ENCODE measurements at regions not wholly inside any gene's neighbourhood (a gene's known extent, or its start where the extent isn't known, plus 50 kb on each side); places are given as distances from the start of the nearest gene placed in this dataset.

GRCh38 chr7:106793015-106793975 lies 71.8 kb upstream of the PIK3CG start:
- no peaks in the 10 kb centered on the region for H4K20me1 ChIP-seq (ENCODE audit: insufficient read depth)
- no peak overlapping the region for H3K4me3 ChIP-seq
- no TSS peak for BruUV-seq (replicated peaks)
- TF ChIP-seq EZH2 (IDR thresholded peaks at IDR 0.05; ENCODE audit: low read depth), result no peak
- peak; percentile 87 for TF ChIP-seq CTCF (conservative IDR thresholded peaks at IDR 0.05)
- H3K9me2 ChIP-seq (ENCODE audit: insufficient read depth), result no peaks in the 10 kb centered on the region
- DNase-seq, result no peak
- no peaks in the 10 kb centered on the region for H3F3A ChIP-seq (ENCODE audit: insufficient read depth, low read depth)
- H3K4me2 ChIP-seq, result no peak overlapping the region
- intact Hi-C loops (cut with micrococcal nuclease; ENCODE audit: unreplicated experiment), result loop anchor here (1.0 to 10.0 kb wide), 5 partner anchors 154 to 1084 kb away; no protein-coding TSS in a partner anchor
- H3K36me3 ChIP-seq (ENCODE audit: low read depth), result no peaks in the 10 kb centered on the region
- H3K27me3 ChIP-seq (ENCODE audit: insufficient read depth, low read depth), result no peaks in the 10 kb centered on the region
- H3K4me1 ChIP-seq (replicated peaks; ENCODE audit: insufficient read depth), result no peaks in the 10 kb centered on the region
- ChIA-PET POLR2A (ENCODE audit: unreplicated experiment) (no interaction called here), CTCF (interaction anchor here (0.6 to 1.2 kb wide), 7 partner anchors 9 to 1082 kb away, joined by 3 to 9 read pairs (median 3); no protein-coding TSS in a partner anchor)
- no peak overlapping the region for H3K27ac ChIP-seq
- no peaks in the 10 kb centered on the region for H3K9me3 ChIP-seq (ENCODE audit: insufficient read depth, low read depth)
- no peak overlapping the region for H2AFZ ChIP-seq
- no peaks in the 10 kb centered on the region for H3K79me2 ChIP-seq (ENCODE audit: low read depth)

- no peak for TF ChIP-seq EZH2 (IDR thresholded peaks at IDR 0.05; ENCODE audit: low read depth)
- TF ChIP-seq CTCF (conservative IDR thresholded peaks at IDR 0.05), result no peak
- H3F3A ChIP-seq (ENCODE audit: insufficient read depth, low read depth), result no peaks in the 10 kb centered on the region
- no peaks in the 10 kb centered on the region for H3K9me2 ChIP-seq (ENCODE audit: insufficient read depth)
- no peak for DNase-seq
- BruUV-seq (replicated peaks), result no TSS peak
- no peaks in the 10 kb centered on the region for H3K36me3 ChIP-seq (ENCODE audit: low read depth)
- H3K79me2 ChIP-seq (ENCODE audit: low read depth), result no peaks in the 10 kb centered on the region
- no peaks in the 10 kb centered on the region for H3K9me3 ChIP-seq (ENCODE audit: insufficient read depth, low read depth)
- H3K27me3 ChIP-seq (ENCODE audit: insufficient read depth, low read depth), result no peaks in the 10 kb centered on the region
- H3K4me3 ChIP-seq, result no peak overlapping the region
- no peak overlapping the region for H2AFZ ChIP-seq
- ChIA-PET CTCF (interaction anchor here (0.7 kb wide), 1 partner anchor 614 kb away, joined by 4 read pairs; no protein-coding TSS in a partner anchor), POLR2A (ENCODE audit: unreplicated experiment) (no interaction called here)
- intact Hi-C loops (cut with micrococcal nuclease; ENCODE audit: unreplicated experiment), result loop anchor here (5.0 to 10.0 kb wide), 2 partner anchors 930 to 1083 kb away; no protein-coding TSS in a partner anchor
- H3K27ac ChIP-seq, result no peak overlapping the region
- H4K20me1 ChIP-seq (ENCODE audit: insufficient read depth), result no peaks in the 10 kb centered on the region
- no peak overlapping the region for H3K4me2 ChIP-seq
- no peaks in the 10 kb centered on the region for H3K4me1 ChIP-seq (replicated peaks; ENCODE audit: insufficient read depth)
These were observed 70.6 kb upstream of the PIK3CG start for GRCh38 chr7:106794276-106795083.

GRCh38 chr7:106795084-106795876 lies 69.8 kb upstream of the PIK3CG start:
- H3K4me1 ChIP-seq (replicated peaks; ENCODE audit: insufficient read depth), result no peaks in the 10 kb centered on the region
- intact Hi-C loops (cut with micrococcal nuclease; ENCODE audit: unreplicated experiment), result loop anchor here (10.0 kb wide), 1 partner anchor 930 kb away; no protein-coding TSS in a partner anchor
- no peak for TF ChIP-seq EZH2 (IDR thresholded peaks at IDR 0.05; ENCODE audit: low read depth)
- TF ChIP-seq CTCF (conservative IDR thresholded peaks at IDR 0.05), result no peak
- H3K36me3 ChIP-seq (ENCODE audit: low read depth), result no peaks in the 10 kb centered on the region
- POLR2A ChIA-PET (ENCODE audit: unreplicated experiment), result no interaction called here
- no peak for DNase-seq
- H3K27me3 ChIP-seq (ENCODE audit: insufficient read depth, low read depth), result no peaks in the 10 kb centered on the region
- no peaks in the 10 kb centered on the region for H4K20me1 ChIP-seq (ENCODE audit: insufficient read depth)
- H2AFZ ChIP-seq, result no peak overlapping the region
- H3K4me3 ChIP-seq, result no peak overlapping the region
- H3K9me2 ChIP-seq (ENCODE audit: insufficient read depth), result no peaks in the 10 kb centered on the region
- H3K79me2 ChIP-seq (ENCODE audit: low read depth), result no peaks in the 10 kb centered on the region
- H3K9me3 ChIP-seq (ENCODE audit: insufficient read depth, low read depth), result no peaks in the 10 kb centered on the region
- no peak overlapping the region for H3K27ac ChIP-seq
- no peaks in the 10 kb centered on the region for H3F3A ChIP-seq (ENCODE audit: insufficient read depth, low read depth)
- H3K4me2 ChIP-seq, result no peak overlapping the region
- no TSS peak for BruUV-seq (replicated peaks)
- CTCF ChIA-PET, result no interaction called here
